ENCODE measurements at regions not wholly inside any gene's neighbourhood (a gene's known extent, or its start where the extent isn't known, plus 50 kb on each side); places are given as distances from the start of the nearest gene placed in this dataset.
"Not testable (repeated sequence)": the region's sequence is repeated elsewhere in the genome, so short reads cannot be mapped to it uniquely, and the experiment has no call there.

GRCh38 chr2:139684286-139684860 is 904.2 kb upstream of the NXPH2 start:
- Mint-ChIP-seq H3K36me3 (ENCODE audit: insufficient read depth, unreplicated experiment) (no peaks in the 10 kb centered on the region), H3K4me1 (ENCODE audit: low read depth, unreplicated experiment) (no peaks in the 10 kb centered on the region), H3K27ac (ENCODE audit: unreplicated experiment) (no peak overlapping the region), H3K4me3 (ENCODE audit: unreplicated experiment) (no peak overlapping the region), H3K9me3 (ENCODE audit: unreplicated experiment) (no peaks in the 10 kb centered on the region), H3K27me3 (ENCODE audit: insufficient read depth, unreplicated experiment) (peaks cover 5% of the 10 kb centered on the region)
- Histone ChIP-seq H3K36me3 (ENCODE audit: control insufficient read depth, insufficient read depth, low read length) (no peaks in the 10 kb centered on the region), H3K4me1 (no peaks in the 10 kb centered on the region), H3K27me3 (replicated peaks; ENCODE audit: control insufficient read depth, insufficient read depth, low read length) (no peaks in the 10 kb centered on the region), H3K4me3 (ENCODE audit: low read depth, low read length) (no peak overlapping the region), H3K9me3 (no peaks in the 10 kb centered on the region)
- ChIA-PET POLR2A (no interaction called here), CTCF (no interaction called here)
- intact Hi-C loops (cut with micrococcal nuclease; ENCODE audit: unreplicated experiment) = no loop called here
- no peak for DNase-seq
- TF ChIP-seq CTCF (IDR thresholded peaks at IDR 0.05; ENCODE audit: insufficient read depth in 1 of 2, low read depth in 1 of 2, low read length in 1 of 2, severe bottlenecking in 1 of 2, unreplicated experiment in 1 of 2) = no peak
- no TSS peak for BruUV-seq (replicated peaks)

- no peak for DNase-seq
- Histone ChIP-seq H3K4me1 (peaks cover 7% of the 10 kb centered on the region; the same call in 1 of the 2 replicates), H3K27me3 (replicated peaks; ENCODE audit: control insufficient read depth, insufficient read depth, low read length) (no peaks in the 10 kb centered on the region), H3K36me3 (ENCODE audit: control insufficient read depth, insufficient read depth, low read length) (no peaks in the 10 kb centered on the region), H3K4me3 (ENCODE audit: low read depth, low read length) (no peak overlapping the region), H3K9me3 (peaks cover 4% of the 10 kb centered on the region; the same call in 1 of the 2 replicates)
- no TSS peak for BruUV-seq (replicated peaks)
- no peaks in the 10 kb centered on the region for H3K36me3 Mint-ChIP-seq (ENCODE audit: insufficient read depth, unreplicated experiment)
- no peaks in the 10 kb centered on the region for H3K9me3 Mint-ChIP-seq (ENCODE audit: unreplicated experiment)
- POLR2A ChIA-PET = no interaction called here
- intact Hi-C loops (cut with micrococcal nuclease; ENCODE audit: unreplicated experiment) = no loop called here
- no peaks in the 10 kb centered on the region for H3K4me1 Mint-ChIP-seq (ENCODE audit: low read depth, unreplicated experiment)
- CTCF ChIA-PET = no interaction called here
- no peak overlapping the region for H3K27ac Mint-ChIP-seq (ENCODE audit: unreplicated experiment)
- no peaks in the 10 kb centered on the region for H3K27me3 Mint-ChIP-seq (ENCODE audit: insufficient read depth, unreplicated experiment)
- no peak for TF ChIP-seq CTCF (IDR thresholded peaks at IDR 0.05; ENCODE audit: insufficient read depth in 1 of 2, low read depth in 1 of 2, low read length in 1 of 2, severe bottlenecking in 1 of 2, unreplicated experiment in 1 of 2)
- H3K4me3 Mint-ChIP-seq (ENCODE audit: unreplicated experiment) = no peak overlapping the region
Observed at GRCh38 chr2:139674577-139674976, 894.4 kb upstream of the NXPH2 start.

GRCh38 chr2:139673447-139673846 is 893.3 kb upstream of the NXPH2 start:
- BruUV-seq (replicated peaks); DNase-seq; H3K9me3 Mint-ChIP-seq (ENCODE audit: unreplicated experiment); H3K4me3 Mint-ChIP-seq (ENCODE audit: unreplicated experiment); H3K27me3 Mint-ChIP-seq (ENCODE audit: insufficient read depth, unreplicated experiment); H3K4me1 ChIP-seq; H3K4me3 ChIP-seq (ENCODE audit: low read depth, low read length); H3K27me3 ChIP-seq (replicated peaks; ENCODE audit: control insufficient read depth, insufficient read depth, low read length); H3K36me3 Mint-ChIP-seq (ENCODE audit: insufficient read depth, unreplicated experiment); POLR2A ChIA-PET; H3K4me1 Mint-ChIP-seq (ENCODE audit: low read depth, unreplicated experiment); H3K9me3 ChIP-seq; CTCF ChIA-PET; H3K36me3 ChIP-seq (ENCODE audit: control insufficient read depth, insufficient read depth, low read length); H3K27ac Mint-ChIP-seq (ENCODE audit: unreplicated experiment); intact Hi-C loops (cut with micrococcal nuclease; ENCODE audit: unreplicated experiment): not testable (repeated sequence)

GRCh38 chr2:139669675-139670074 is 889.5 kb upstream of the NXPH2 start:
- no peak for DNase-seq
- ChIA-PET POLR2A (no interaction called here), CTCF (no interaction called here)
- intact Hi-C loops (cut with micrococcal nuclease; ENCODE audit: unreplicated experiment) = no loop called here
- Mint-ChIP-seq H3K9me3 (ENCODE audit: unreplicated experiment) (no peaks in the 10 kb centered on the region), H3K36me3 (ENCODE audit: insufficient read depth, unreplicated experiment) (no peaks in the 10 kb centered on the region), H3K27me3 (ENCODE audit: insufficient read depth, unreplicated experiment) (no peaks in the 10 kb centered on the region), H3K4me3 (ENCODE audit: unreplicated experiment) (no peak overlapping the region), H3K27ac (ENCODE audit: unreplicated experiment) (no peak overlapping the region), H3K4me1 (ENCODE audit: low read depth, unreplicated experiment) (no peaks in the 10 kb centered on the region)
- H3K27me3 ChIP-seq (replicated peaks; ENCODE audit: control insufficient read depth, insufficient read depth, low read length) = no peaks in the 10 kb centered on the region
- no TSS peak for BruUV-seq (replicated peaks)
- H3K4me3 ChIP-seq (ENCODE audit: low read depth, low read length) = no peak overlapping the region
- TF ChIP-seq CTCF (IDR thresholded peaks at IDR 0.05; ENCODE audit: insufficient read depth in 1 of 2, low read depth in 1 of 2, low read length in 1 of 2, severe bottlenecking in 1 of 2, unreplicated experiment in 1 of 2) = no peak
- H3K9me3 ChIP-seq = peaks cover 4% of the 10 kb centered on the region; the same call in 1 of the 2 replicates
- H3K4me1 ChIP-seq = peaks cover 7% of the 10 kb centered on the region; the same call in 1 of the 2 replicates
- no peaks in the 10 kb centered on the region for H3K36me3 ChIP-seq (ENCODE audit: control insufficient read depth, insufficient read depth, low read length)

Measured in Caco-2 (cell line).